GM23338 (cell line): ENCODE measurements at regions not wholly inside any gene's neighbourhood (a gene's known extent, or its start where the extent isn't known, plus 50 kb on each side); places are given as distances from the start of the nearest gene placed in this dataset.

Experiments
- ATAC-seq: fragments of 200-7000 bp; cut with Tn5 transposase; 3 replicates; pipeline ENCODE4 v1.9.1; 2020
- DNase-seq: peaks from one replicate; pipeline ENCODE4 v3.0.0-alpha.2; 2015; ENCODE audit warnings: low spot score
- H2AFZ ChIP-seq: fragments of 200-600 bp; sonication (generic); 2 replicates; pipeline ENCODE4 v1.8.0; 2016; ENCODE audit warnings: antibody characterized with exemption, mild to moderate bottlenecking, moderate library complexity
- H3F3A ChIP-seq: fragments of 200-600 bp; sonication (generic); replicated peaks from 2 replicates; pipeline ENCODE4 v1.8.0; 2017; ENCODE audit warnings: antibody characterized with exemption, mixed run types, low read depth
- H3K27ac ChIP-seq: fragments of 200-600 bp; sonication (generic); 2 replicates; pipeline ENCODE4 v1.6.1; 2016; ENCODE audit warnings: low read depth
- H3K27me3 ChIP-seq: fragments of 200-600 bp; sonication (generic); 2 replicates; pipeline ENCODE4 v1.8.0; 2016; ENCODE audit warnings: mild to moderate bottlenecking, mixed run types, moderate library complexity; ENCODE audit not compliant: insufficient read depth
- H3K36me3 ChIP-seq: fragments of 200-600 bp; sonication (generic); 2 replicates; pipeline ENCODE4 v1.8.0; 2016; ENCODE audit warnings: mild to moderate bottlenecking; ENCODE audit not compliant: insufficient read depth
- H3K4me1 ChIP-seq: fragments of 200-600 bp; sonication (generic); 2 replicates; pipeline ENCODE4 v1.8.0; 2016; ENCODE audit warnings: mild to moderate bottlenecking, moderate library complexity; ENCODE audit not compliant: insufficient read depth
- H3K4me2 ChIP-seq: fragments of 200-600 bp; sonication (generic); 2 replicates; pipeline ENCODE4 v1.7.1; 2017; ENCODE audit warnings: mixed run types
- H3K4me3 ChIP-seq: fragments of 200-600 bp; sonication (generic); 2 replicates; pipeline ENCODE4 v1.6.1; 2016; ENCODE audit warnings: mixed run types
- H3K79me2 ChIP-seq: fragments of 200-600 bp; sonication (generic); replicated peaks from 2 replicates; pipeline ENCODE4 v1.8.0; 2017; ENCODE audit warnings: mild to moderate bottlenecking; ENCODE audit not compliant: insufficient read depth
- H3K9me2 ChIP-seq: fragments of 200-600 bp; sonication (generic); 2 replicates; pipeline ENCODE4 v1.8.0; 2017; ENCODE audit not compliant: insufficient read depth
- H4K20me1 ChIP-seq: fragments of 200-600 bp; sonication (generic); replicated peaks from 2 replicates; pipeline ENCODE4 v1.8.0; 2017; ENCODE audit warnings: mild to moderate bottlenecking; ENCODE audit not compliant: insufficient read depth
- H3K27ac Mint-ChIP-seq: 2 replicates; pipeline ENCODE4 v1.8.0; 2020; ENCODE audit warnings: inconsistent platforms, mild to moderate bottlenecking, moderate library complexity, mixed read lengths
- H3K27me3 Mint-ChIP-seq: 3 replicates; pipeline ENCODE4 v1.8.0; 2022; ENCODE audit warnings: low read depth, mild to moderate bottlenecking, moderate library complexity, mixed read lengths, inconsistent platforms; ENCODE audit not compliant: insufficient read depth, poor library complexity
- H3K36me3 Mint-ChIP-seq: 3 replicates; pipeline ENCODE4 v1.8.0; 2021; ENCODE audit warnings: low read depth, mild to moderate bottlenecking, inconsistent platforms, moderate library complexity, mixed read lengths
- H3K4me1 Mint-ChIP-seq: 3 replicates; pipeline ENCODE4 v1.8.0; 2020; ENCODE audit warnings: mild to moderate bottlenecking, inconsistent platforms, mixed read lengths
- H3K4me3 Mint-ChIP-seq: 3 replicates; pipeline ENCODE4 v1.8.0; 2021; ENCODE audit warnings: moderate library complexity, mild to moderate bottlenecking, inconsistent platforms, mixed read lengths
- H3K9me3 Mint-ChIP-seq: 3 replicates; pipeline ENCODE4 v1.8.0; 2020; ENCODE audit warnings: moderate library complexity, mild to moderate bottlenecking, inconsistent platforms, mixed read lengths
- CREB1 ChIP-seq: fragments of 250-450 bp; sonication (Bioruptor Pico); IDR thresholded peaks from 2 replicates; pipeline ENCODE4 v1.5.0; 2020; ENCODE audit warnings: low read depth, mild to moderate bottlenecking, moderate library complexity
- EZH2 ChIP-seq: fragments of 200-600 bp; sonication (generic); IDR thresholded peaks from one replicate; pipeline ENCODE4 v1.8.0; 2017; ENCODE audit warnings: antibody characterized with exemption, mild to moderate bottlenecking, low read depth; ENCODE audit not compliant: unreplicated experiment
- EZH2phosphoT487 ChIP-seq: fragments of 200-600 bp; sonication (generic); IDR thresholded peaks from one replicate; pipeline ENCODE4 v1.8.1; 2018; ENCODE audit warnings: antibody characterized with exemption; ENCODE audit not compliant: unreplicated experiment
- NANOG ChIP-seq: IDR thresholded peaks from 2 replicates; pipeline ENCODE4 v1.6.1; 2016; ENCODE audit warnings: antibody characterized with exemption, borderline replicate concordance
- POLR2AphosphoS5 ChIP-seq: IDR thresholded peaks from 2 replicates; pipeline ENCODE4 v1.6.1; 2016; ENCODE audit warnings: antibody characterized with exemption, low read depth
- STAT1 ChIP-seq: IDR thresholded peaks from one replicate; pipeline ENCODE4 v1.6.1; 2016; ENCODE audit warnings: antibody characterized with exemption; ENCODE audit not compliant: unreplicated experiment
- ZNF114 ChIP-seq: fragments of 250-450 bp; sonication (Bioruptor Pico); IDR thresholded peaks from 2 replicates; pipeline ENCODE4 v1.5.0; 2020; ENCODE audit warnings: mild to moderate bottlenecking, moderate library complexity
- ZNF331 ChIP-seq: fragments of 250-450 bp; sonication (Bioruptor Pico); IDR thresholded peaks from 2 replicates; pipeline ENCODE4 v1.5.0; 2020; ENCODE audit warnings: low read depth, mild to moderate bottlenecking, moderate library complexity
- TF ChIP-seq, protein P1 (sequence below): IDR thresholded peaks from one replicate; pipeline ENCODE4 v1.6.1; 2018; ENCODE audit warnings: antibody characterized with exemption; ENCODE audit not compliant: unreplicated experiment
- TF ChIP-seq, protein P2 (sequence below), 2 experiments: fragments of 200-600 bp in 1 of 2; sonication (generic) in 1 of 2; conservative IDR thresholded peaks; 2 replicates each; pipeline versions ENCODE4 v1.5.1 to v1.6.1; 2016 to 2017; ENCODE audit warnings: antibody characterized with exemption in 2 of 2, low read depth in 2 of 2, mild to moderate bottlenecking in 2 of 2, moderate library complexity in 1 of 2
- TF ChIP-seq, protein P3 (sequence below): IDR thresholded peaks from 2 replicates; pipeline ENCODE4 v1.6.1; 2016; ENCODE audit warnings: antibody characterized with exemption

DNA sequence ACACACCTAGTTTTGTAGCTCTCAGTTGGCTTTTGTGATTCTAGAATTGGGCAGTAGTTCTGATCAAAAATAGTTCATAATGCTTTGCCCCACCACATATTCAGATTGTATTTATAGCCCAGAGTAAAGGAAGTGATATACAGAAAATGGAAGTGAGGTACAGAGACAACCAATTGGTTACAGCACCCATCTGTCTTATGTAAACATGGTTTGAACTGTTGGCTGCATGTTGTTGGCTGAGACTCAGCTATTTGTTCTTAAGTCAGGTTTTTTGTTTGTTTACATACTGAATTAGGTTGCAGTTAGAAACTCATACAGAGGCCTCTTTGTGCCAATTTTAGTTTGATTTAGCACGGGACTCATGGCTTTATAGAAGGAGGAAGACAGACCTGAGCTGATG, 158.9 kb upstream of the GPR26 start (continued):
- TF ChIP-seq, protein P1, sequence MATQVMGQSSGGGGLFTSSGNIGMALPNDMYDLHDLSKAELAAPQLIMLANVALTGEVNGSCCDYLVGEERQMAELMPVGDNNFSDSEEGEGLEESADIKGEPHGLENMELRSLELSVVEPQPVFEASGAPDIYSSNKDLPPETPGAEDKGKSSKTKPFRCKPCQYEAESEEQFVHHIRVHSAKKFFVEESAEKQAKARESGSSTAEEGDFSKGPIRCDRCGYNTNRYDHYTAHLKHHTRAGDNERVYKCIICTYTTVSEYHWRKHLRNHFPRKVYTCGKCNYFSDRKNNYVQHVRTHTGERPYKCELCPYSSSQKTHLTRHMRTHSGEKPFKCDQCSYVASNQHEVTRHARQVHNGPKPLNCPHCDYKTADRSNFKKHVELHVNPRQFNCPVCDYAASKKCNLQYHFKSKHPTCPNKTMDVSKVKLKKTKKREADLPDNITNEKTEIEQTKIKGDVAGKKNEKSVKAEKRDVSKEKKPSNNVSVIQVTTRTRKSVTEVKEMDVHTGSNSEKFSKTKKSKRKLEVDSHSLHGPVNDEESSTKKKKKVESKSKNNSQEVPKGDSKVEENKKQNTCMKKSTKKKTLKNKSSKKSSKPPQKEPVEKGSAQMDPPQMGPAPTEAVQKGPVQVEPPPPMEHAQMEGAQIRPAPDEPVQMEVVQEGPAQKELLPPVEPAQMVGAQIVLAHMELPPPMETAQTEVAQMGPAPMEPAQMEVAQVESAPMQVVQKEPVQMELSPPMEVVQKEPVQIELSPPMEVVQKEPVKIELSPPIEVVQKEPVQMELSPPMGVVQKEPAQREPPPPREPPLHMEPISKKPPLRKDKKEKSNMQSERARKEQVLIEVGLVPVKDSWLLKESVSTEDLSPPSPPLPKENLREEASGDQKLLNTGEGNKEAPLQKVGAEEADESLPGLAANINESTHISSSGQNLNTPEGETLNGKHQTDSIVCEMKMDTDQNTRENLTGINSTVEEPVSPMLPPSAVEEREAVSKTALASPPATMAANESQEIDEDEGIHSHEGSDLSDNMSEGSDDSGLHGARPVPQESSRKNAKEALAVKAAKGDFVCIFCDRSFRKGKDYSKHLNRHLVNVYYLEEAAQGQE = no peak

DNA sequence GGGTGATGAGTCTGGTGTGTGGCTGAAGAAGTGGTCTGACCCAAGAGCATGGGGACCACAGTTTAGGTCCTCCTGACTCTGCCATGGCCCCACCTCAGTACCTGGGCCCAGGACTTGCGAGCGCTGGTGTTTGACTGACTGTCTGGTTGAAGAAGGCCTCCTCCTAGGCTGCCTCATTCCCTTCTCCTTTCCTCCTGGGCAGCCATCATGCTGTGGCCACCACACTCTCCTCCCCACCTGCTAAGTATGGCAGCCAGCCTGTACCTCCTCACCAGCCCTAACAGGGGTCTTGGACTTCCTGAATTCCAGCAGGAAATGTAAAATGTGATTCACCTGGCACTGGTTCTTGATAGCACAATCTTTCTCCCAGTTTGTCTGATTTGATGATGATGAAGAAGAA, 156.8 kb upstream of the GPR26 start:
- no peak overlapping the region for H3K4me3 ChIP-seq
- Mint-ChIP-seq H3K27ac (no peak overlapping the region), H3K4me1 (peaks cover 14% of the 10 kb centered on the region), H3K36me3 (no peaks in the 10 kb centered on the region), H3K27me3 (peaks cover 10% of the 10 kb centered on the region), H3K9me3 (no peaks in the 10 kb centered on the region), H3K4me3 (no peak overlapping the region)
- H3K27me3 ChIP-seq = no peaks in the 10 kb centered on the region
- no peak overlapping the region for H2AFZ ChIP-seq
- peaks cover 16% of the 10 kb centered on the region for H3K4me1 ChIP-seq
- DNase-seq (no peak), ATAC-seq (no peak)
- H3K9me2 ChIP-seq = no peaks in the 10 kb centered on the region; the same call in 1 of the 2 replicates
- H3K36me3 ChIP-seq = no peaks in the 10 kb centered on the region
- H3F3A ChIP-seq = no peaks in the 10 kb centered on the region
- no peaks in the 10 kb centered on the region for H4K20me1 ChIP-seq
- no peak overlapping the region for H3K4me2 ChIP-seq
- no peak overlapping the region for H3K27ac ChIP-seq
- no peaks in the 10 kb centered on the region for H3K79me2 ChIP-seq
- TF ChIP-seq, protein P2, sequence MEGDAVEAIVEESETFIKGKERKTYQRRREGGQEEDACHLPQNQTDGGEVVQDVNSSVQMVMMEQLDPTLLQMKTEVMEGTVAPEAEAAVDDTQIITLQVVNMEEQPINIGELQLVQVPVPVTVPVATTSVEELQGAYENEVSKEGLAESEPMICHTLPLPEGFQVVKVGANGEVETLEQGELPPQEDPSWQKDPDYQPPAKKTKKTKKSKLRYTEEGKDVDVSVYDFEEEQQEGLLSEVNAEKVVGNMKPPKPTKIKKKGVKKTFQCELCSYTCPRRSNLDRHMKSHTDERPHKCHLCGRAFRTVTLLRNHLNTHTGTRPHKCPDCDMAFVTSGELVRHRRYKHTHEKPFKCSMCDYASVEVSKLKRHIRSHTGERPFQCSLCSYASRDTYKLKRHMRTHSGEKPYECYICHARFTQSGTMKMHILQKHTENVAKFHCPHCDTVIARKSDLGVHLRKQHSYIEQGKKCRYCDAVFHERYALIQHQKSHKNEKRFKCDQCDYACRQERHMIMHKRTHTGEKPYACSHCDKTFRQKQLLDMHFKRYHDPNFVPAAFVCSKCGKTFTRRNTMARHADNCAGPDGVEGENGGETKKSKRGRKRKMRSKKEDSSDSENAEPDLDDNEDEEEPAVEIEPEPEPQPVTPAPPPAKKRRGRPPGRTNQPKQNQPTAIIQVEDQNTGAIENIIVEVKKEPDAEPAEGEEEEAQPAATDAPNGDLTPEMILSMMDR (conservative IDR thresholded peaks at IDR 0.05; ENCODE audit: low read depth in 2 of 2) = no peak
- TF ChIP-seq POLR2AphosphoS5 (no peak), EZH2phosphoT487 (no peak), ZNF331 (CRISPR knock-in tag) (no peak), CREB1 (no peak), ZNF114 (CRISPR knock-in tag) (no peak), NANOG (no peak), STAT1 (no peak), EZH2 (no peak)
- TF ChIP-seq, protein P3, sequence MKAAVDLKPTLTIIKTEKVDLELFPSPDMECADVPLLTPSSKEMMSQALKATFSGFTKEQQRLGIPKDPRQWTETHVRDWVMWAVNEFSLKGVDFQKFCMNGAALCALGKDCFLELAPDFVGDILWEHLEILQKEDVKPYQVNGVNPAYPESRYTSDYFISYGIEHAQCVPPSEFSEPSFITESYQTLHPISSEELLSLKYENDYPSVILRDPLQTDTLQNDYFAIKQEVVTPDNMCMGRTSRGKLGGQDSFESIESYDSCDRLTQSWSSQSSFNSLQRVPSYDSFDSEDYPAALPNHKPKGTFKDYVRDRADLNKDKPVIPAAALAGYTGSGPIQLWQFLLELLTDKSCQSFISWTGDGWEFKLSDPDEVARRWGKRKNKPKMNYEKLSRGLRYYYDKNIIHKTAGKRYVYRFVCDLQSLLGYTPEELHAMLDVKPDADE = no peak
- TF ChIP-seq, protein P1 = no peak
